Endodermal cell (in vitro differentiated cells): ENCODE measurements at regions not wholly inside any gene's neighbourhood (a gene's known extent, or its start where the extent isn't known, plus 50 kb on each side); places are given as distances from the start of the nearest gene placed in this dataset.

ENCODE experiments used
- DNase-seq: peaks from one replicate; pipeline ENCODE4 v3.0.0-alpha.2; 2017
- H3K27ac ChIP-seq: 2 replicates; pipeline ENCODE4 v1.5.1; 2013; ENCODE audit warnings: mild to moderate bottlenecking, low read depth, low read length, moderate library complexity
- H3K27me3 ChIP-seq: 2 replicates; pipeline ENCODE4 v1.6.1; 2013; ENCODE audit warnings: mild to moderate bottlenecking, low read length, moderate library complexity; ENCODE audit not compliant: insufficient read depth, control insufficient read depth, poor library complexity, severe bottlenecking
- H3K36me3 ChIP-seq: 2 replicates; pipeline ENCODE4 v1.7.0; 2013; ENCODE audit warnings: mild to moderate bottlenecking, low read length, moderate library complexity; ENCODE audit not compliant: control insufficient read depth, insufficient read depth
- H3K4me1 ChIP-seq: one replicate; pipeline ENCODE4 v1.7.0; 2013; ENCODE audit warnings: low read length; ENCODE audit not compliant: control insufficient read depth, insufficient read depth
- H3K4me3 ChIP-seq: 2 replicates; pipeline ENCODE4 v1.5.1; 2013; ENCODE audit warnings: mild to moderate bottlenecking, low read length, moderate library complexity
- H3K9ac ChIP-seq: 2 replicates; pipeline ENCODE4 v1.6.1; 2013; ENCODE audit warnings: mild to moderate bottlenecking, low read length, moderate library complexity; ENCODE audit not compliant: poor library complexity, severe bottlenecking; ENCODE audit errors: extremely low read depth
- H3K9me3 ChIP-seq: 2 replicates; pipeline ENCODE4 v1.6.1; 2013; ENCODE audit warnings: mild to moderate bottlenecking, low read length, moderate library complexity; ENCODE audit not compliant: control insufficient read depth
- H3K27ac Mint-ChIP-seq: 2 replicates; pipeline ENCODE4 v1.8.0; 2020; ENCODE audit warnings: mixed read lengths
- H3K27me3 Mint-ChIP-seq: 2 replicates; pipeline ENCODE4 v1.8.0; 2021; ENCODE audit warnings: mild to moderate bottlenecking, mixed read lengths; ENCODE audit not compliant: insufficient read depth
- H3K36me3 Mint-ChIP-seq: 2 replicates; pipeline ENCODE4 v1.8.0; 2020; ENCODE audit warnings: low read depth, mixed read lengths
- H3K4me1 Mint-ChIP-seq: 2 replicates; pipeline ENCODE4 v1.8.0; 2020; ENCODE audit warnings: mixed read lengths
- H3K4me3 Mint-ChIP-seq: 2 replicates; pipeline ENCODE4 v1.8.0; 2020; ENCODE audit warnings: mild to moderate bottlenecking, moderate library complexity, mixed read lengths
- H3K9me3 Mint-ChIP-seq: 2 replicates; pipeline ENCODE4 v1.8.0; 2020; ENCODE audit warnings: mild to moderate bottlenecking, mixed read lengths
- CTCF ChIP-seq: fragments of 200-600 bp; sonication (generic); conservative IDR thresholded peaks from 2 replicates; pipeline ENCODE4 v1.5.0; 2021; ENCODE audit warnings: antibody characterized with exemption, mild to moderate bottlenecking
- WGBS, 2 experiments: methylation state at CpG; one replicate each; pipeline versions ENCODE4 v1.1.5 to v1.1.7; 2013; ENCODE audit warnings: missing lambda C conversion rate in 2 of 2, mixed read lengths in 1 of 2; ENCODE audit not compliant: insufficient coverage in 1 of 2, insufficient read length in 1 of 2; 5-methylcytosine and 5-hydroxymethylcytosine counted together

- Histone ChIP-seq H3K36me3 (no peaks in the 10 kb centered on the region), H3K27me3 (no peaks in the 10 kb centered on the region), H3K4me3 (no peak overlapping the region), H3K9ac (no peak overlapping the region), H3K27ac (no peak overlapping the region), H3K9me3 (peaks cover 26% of the 10 kb centered on the region), H3K4me1 (no peaks in the 10 kb centered on the region)
- peaks cover 12% of the 10 kb centered on the region for H3K36me3 Mint-ChIP-seq
- no peak for DNase-seq
- peaks cover 4% of the 10 kb centered on the region for H3K27me3 Mint-ChIP-seq
- H3K27ac Mint-ChIP-seq = no peak overlapping the region
- H3K9me3 Mint-ChIP-seq = peaks cover 40% of the 10 kb centered on the region
- TF ChIP-seq CTCF = no peak
- H3K4me1 Mint-ChIP-seq = peaks cover 5% of the 10 kb centered on the region
- H3K4me3 Mint-ChIP-seq = no peak overlapping the region
- 95 to 100% methylated on average over 1 to 2 of the region's 2 CpGs for WGBS, 2 experiments
These were observed 94.6 kb upstream of the PLEKHA5 start for GRCh38 chr12:19034937-19035336.

GRCh38 chr12:19035536-19035935 lies 94.0 kb upstream of the PLEKHA5 start:
- no peak for DNase-seq
- no peaks in the 10 kb centered on the region for H3K27me3 ChIP-seq
- Mint-ChIP-seq H3K27me3 (peaks cover 4% of the 10 kb centered on the region), H3K4me3 (no peak overlapping the region), H3K4me1 (peaks cover 5% of the 10 kb centered on the region), H3K27ac (no peak overlapping the region), H3K9me3 (peaks cover 40% of the 10 kb centered on the region), H3K36me3 (peaks cover 12% of the 10 kb centered on the region)
- H3K9ac ChIP-seq = no peak overlapping the region
- no peaks in the 10 kb centered on the region for H3K36me3 ChIP-seq
- no peak for TF ChIP-seq CTCF
- H3K9me3 ChIP-seq = peaks cover 26% of the 10 kb centered on the region
- H3K4me3 ChIP-seq = no peak overlapping the region
- 93 to 100% methylated on average over 1 of the region's 1 CpG for WGBS, 2 experiments
- no peak overlapping the region for H3K27ac ChIP-seq
- H3K4me1 ChIP-seq = no peaks in the 10 kb centered on the region

- H3K27me3 ChIP-seq = no peaks in the 10 kb centered on the region
- H3K4me3 ChIP-seq = no peak overlapping the region
- H3K4me3 Mint-ChIP-seq = no peak overlapping the region
- no peak overlapping the region for H3K27ac ChIP-seq
- peaks cover 10% of the 10 kb centered on the region for H3K36me3 Mint-ChIP-seq
- H3K36me3 ChIP-seq = no peaks in the 10 kb centered on the region
- peaks cover 5% of the 10 kb centered on the region for H3K4me1 Mint-ChIP-seq
- H3K27me3 Mint-ChIP-seq = peaks cover 4% of the 10 kb centered on the region
- H3K27ac Mint-ChIP-seq = no peak overlapping the region
- no peak overlapping the region for H3K9ac ChIP-seq
- no peak for DNase-seq
- WGBS, 2 experiments = 85 to 94% methylated on average over 2 to 6 of the region's 6 CpGs
- no peak for TF ChIP-seq CTCF
- H3K4me1 ChIP-seq = no peaks in the 10 kb centered on the region
- H3K9me3 ChIP-seq = peaks cover 19% of the 10 kb centered on the region
- peaks cover 31% of the 10 kb centered on the region for H3K9me3 Mint-ChIP-seq
These were observed 92.7 kb upstream of the PLEKHA5 start for GRCh38 chr12:19036673-19037357.
